IMR-90 (cell line): ENCODE measurements at regions not wholly inside any gene's neighbourhood (a gene's known extent, or its start where the extent isn't known, plus 50 kb on each side); places are given as distances from the start of the nearest gene placed in this dataset.

Source experiments
- ATAC-seq: fragments of 200-7000 bp; cut with Tn5 transposase; 2 replicates; pipeline ENCODE4 v1.9.1; 2020; ENCODE audit warnings: low read depth, mild to moderate bottlenecking, moderate library complexity
- BruUV-seq: library from RNA; stranded (reverse); fragments of 400-500 nt; replicated peaks from 2 replicates; lab custom pipeline; 2021; lab: Mats Ljungman, UMichigan
- CTCF ChIA-PET: fragments of 300-600 bp; formaldehyde crosslinking; extraction: SDS; loops from one replicate; lab custom pipeline; 2021; ENCODE audit warnings: antibody characterized with exemption; lab: Yijun Ruan, JAX
- POLR2A ChIA-PET: fragments of 300-600 bp; sonication (Branson Sonifier 250); formaldehyde crosslinking; loops from one replicate; lab custom pipeline; 2022; ENCODE audit warnings: antibody characterized with exemption; ENCODE audit not compliant: unreplicated experiment; lab: Charles Lee
- DNase-seq: peaks from one replicate; pipeline ENCODE4 v3.0.0; 2013
- H2AFZ ChIP-seq: replicated peaks from 2 replicates; pipeline ENCODE3; 2013; ENCODE audit warnings: low read length, mild to moderate bottlenecking; ENCODE audit not compliant: poor library complexity
- H2AK5ac ChIP-seq: 2 replicates; pipeline ENCODE4 v1.6.1; 2013; ENCODE audit warnings: low read depth, low read length, inconsistent platforms
- H2AK9ac ChIP-seq: replicated peaks from 2 replicates; pipeline ENCODE3; 2013; ENCODE audit warnings: mild to moderate bottlenecking, low read depth, low read length, moderate library complexity; ENCODE audit not compliant: poor library complexity
- H2BK120ac ChIP-seq: 2 replicates; pipeline ENCODE4 v1.6.1; 2013; ENCODE audit warnings: low read depth, low read length, inconsistent platforms
- H2BK15ac ChIP-seq: 3 replicates; pipeline ENCODE4 v1.6.1; 2013; ENCODE audit warnings: low read depth, low read length, inconsistent platforms
- H2BK20ac ChIP-seq: 2 replicates; pipeline ENCODE4 v1.6.1; 2013; ENCODE audit warnings: low read depth, mild to moderate bottlenecking, inconsistent platforms, low read length, moderate library complexity
- H2BK5ac ChIP-seq: 2 replicates; pipeline ENCODE4 v1.6.1; 2013; ENCODE audit warnings: mild to moderate bottlenecking, low read depth, low read length, inconsistent platforms; ENCODE audit not compliant: poor library complexity, severe bottlenecking
- H3K14ac ChIP-seq: replicated peaks from 2 replicates; pipeline ENCODE4 v1.6.1; 2013; ENCODE audit warnings: low read depth, low read length, inconsistent platforms
- H3K18ac ChIP-seq: 2 replicates; pipeline ENCODE4 v1.6.1; 2013; ENCODE audit warnings: low read depth, low read length, control low read depth
- H3K23ac ChIP-seq: 2 replicates; pipeline ENCODE4 v1.6.1; 2013; ENCODE audit warnings: low read depth, low read length, inconsistent platforms
- H3K27ac ChIP-seq: 2 replicates; pipeline ENCODE4 v1.5.1; 2013; ENCODE audit warnings: mild to moderate bottlenecking, control low read depth, low read length; ENCODE audit not compliant: insufficient read depth
- H3K27me3 ChIP-seq: 2 replicates; pipeline ENCODE4 v1.6.1; 2013; ENCODE audit warnings: low read length; ENCODE audit not compliant: control insufficient read depth, insufficient read depth
- H3K36me3 ChIP-seq: 2 replicates; pipeline ENCODE4 v1.6.1; 2013; ENCODE audit warnings: low read length, mixed read lengths; ENCODE audit not compliant: control insufficient read depth, insufficient read depth
- H3K4ac ChIP-seq: 2 replicates; pipeline ENCODE4 v1.6.1; 2013; ENCODE audit warnings: low read depth, low read length, inconsistent platforms
- H3K4me1 ChIP-seq: 2 replicates; pipeline ENCODE4 v1.6.1; 2013; ENCODE audit warnings: low read length, mixed read lengths; ENCODE audit not compliant: control insufficient read depth, insufficient read depth
- H3K4me2 ChIP-seq: 2 replicates; pipeline ENCODE4 v1.6.1; 2013; ENCODE audit warnings: low read depth, mild to moderate bottlenecking, control low read depth, low read length, moderate library complexity
- H3K4me3 ChIP-seq: 2 replicates; pipeline ENCODE4 v1.5.1; 2013; ENCODE audit warnings: low read depth, mild to moderate bottlenecking, control low read depth, low read length, moderate library complexity; ENCODE audit not compliant: insufficient read depth
- H3K56ac ChIP-seq: 2 replicates; pipeline ENCODE4 v1.6.1; 2013; ENCODE audit warnings: low read length, inconsistent platforms; ENCODE audit not compliant: insufficient read depth; ENCODE audit errors: extremely low read depth
- H3K79me1 ChIP-seq, 2 experiments: 2 replicates each; pipeline ENCODE4 v1.6.1; 2013; ENCODE audit warnings: low read length in 2 of 2, inconsistent platforms in 1 of 2, low read depth in 1 of 2
- H3K9ac ChIP-seq: 2 replicates; pipeline ENCODE4 v1.6.1; 2013; ENCODE audit warnings: low read depth, low read length, control low read depth
- H3K9me1 ChIP-seq: 2 replicates; pipeline ENCODE4 v1.6.1; 2013; ENCODE audit warnings: low read length, inconsistent platforms; ENCODE audit not compliant: insufficient read depth
- H3K9me3 ChIP-seq: 2 replicates; pipeline ENCODE4 v1.6.1; 2013; ENCODE audit warnings: low read length; ENCODE audit not compliant: control insufficient read depth, insufficient read depth
- H4K20me1 ChIP-seq: 2 replicates; pipeline ENCODE4 v1.6.1; 2013; ENCODE audit warnings: low read length, inconsistent platforms; ENCODE audit not compliant: insufficient read depth
- H4K5ac ChIP-seq: 2 replicates; pipeline ENCODE4 v1.6.1; 2013; ENCODE audit warnings: mild to moderate bottlenecking, low read depth, low read length, control low read depth
- H4K8ac ChIP-seq, 2 experiments: 2 replicates each; pipeline ENCODE4 v1.6.1; 2013; ENCODE audit warnings: low read depth in 2 of 2, low read length in 2 of 2, control low read depth in 1 of 2, inconsistent platforms in 1 of 2
- H4K91ac ChIP-seq: 2 replicates; pipeline ENCODE4 v1.6.1; 2013; ENCODE audit warnings: low read depth, low read length, inconsistent platforms; ENCODE audit not compliant: insufficient read depth
- BHLHE40 ChIP-seq: fragments of 150-350 bp; IDR thresholded peaks from 2 replicates; pipeline ENCODE4 v1.6.1; 2016; ENCODE audit warnings: mild to moderate bottlenecking, low read depth, low read length
- CEBPB ChIP-seq: IDR thresholded peaks from 2 replicates; pipeline ENCODE4 v1.6.1; 2012; ENCODE audit warnings: low read depth, low read length, improper control_type of control experiment
- CHD1 ChIP-seq: IDR thresholded peaks from 2 replicates; pipeline ENCODE4 v1.6.1; 2012; ENCODE audit warnings: low read depth, low read length, improper control_type of control experiment
- FOS ChIP-seq: fragments of 150-350 bp; IDR thresholded peaks from 2 replicates; pipeline ENCODE4 v1.6.1; 2016; ENCODE audit warnings: low read depth, low read length
- MAFK ChIP-seq: IDR thresholded peaks from 2 replicates; pipeline ENCODE4 v1.6.1; 2012; ENCODE audit warnings: low read depth, low read length, improper control_type of control experiment
- MAZ ChIP-seq: IDR thresholded peaks from 2 replicates; pipeline ENCODE4 v1.6.1; 2012; ENCODE audit warnings: low read depth, mild to moderate bottlenecking, low read length, improper control_type of control experiment, moderate library complexity, borderline replicate concordance
- MXI1 ChIP-seq: IDR thresholded peaks from 2 replicates; pipeline ENCODE4 v1.6.1; 2012; ENCODE audit warnings: low read depth, mild to moderate bottlenecking, low read length, moderate library complexity, borderline replicate concordance
- POLR2A ChIP-seq: IDR thresholded peaks from 2 replicates; pipeline ENCODE4 v1.6.1; 2012; ENCODE audit warnings: mild to moderate bottlenecking, low read depth, low read length
- RAD21 ChIP-seq: IDR thresholded peaks from 2 replicates; pipeline ENCODE4 v1.6.1; 2012; ENCODE audit warnings: low read length, improper control_type of control experiment
- RCOR1 ChIP-seq: IDR thresholded peaks from 2 replicates; pipeline ENCODE4 v1.6.1; 2012; ENCODE audit warnings: mild to moderate bottlenecking, low read length, improper control_type of control experiment; ENCODE audit not compliant: insufficient replicate concordance
- RFX5 ChIP-seq: IDR thresholded peaks from 2 replicates; pipeline ENCODE4 v1.8.0; 2012; ENCODE audit warnings: low read depth, mild to moderate bottlenecking, low read length, moderate library complexity
- SMC3 ChIP-seq: fragments of 150-350 bp; IDR thresholded peaks from 2 replicates; pipeline ENCODE4 v1.6.1; 2016; ENCODE audit warnings: low read depth, mild to moderate bottlenecking, antibody characterized with exemption, low read length, moderate library complexity
- WGBS, 2 experiments: methylation state at CpG; one replicate each; pipeline versions ENCODE4 v1.1.5 to v1.1.7; 2013; ENCODE audit warnings: missing lambda C conversion rate in 2 of 2; ENCODE audit not compliant: insufficient read length in 1 of 2; ENCODE audit errors: extremely low coverage in 2 of 2; 5-methylcytosine and 5-hydroxymethylcytosine counted together
- dilution Hi-C: fragments of 300-500 bp; cut with HindIII; formaldehyde crosslinking; loops from one replicate; pipeline ENCODE4 v1.14.3; 2018; ENCODE audit warnings: low sequenced_read_pairs; ENCODE audit not compliant: unreplicated experiment
- in situ Hi-C: fragments of 300-500 bp; cut with MboI; formaldehyde crosslinking; loops from 3 replicates; pipeline ENCODE4 v1.14.3; 2019; ENCODE audit warnings: low sequenced_read_pairs, inconsistent platforms, mixed read lengths
- intact Hi-C: fragments of 100-400 bp; cut with micrococcal nuclease; formaldehyde crosslinking; loops from 2 replicates; pipeline ENCODE4 v1.10.0; 2022
- TF ChIP-seq, protein P1 (sequence below): fragments of 150-350 bp; IDR thresholded peaks from 2 replicates; pipeline ENCODE4 v1.6.1; 2016; ENCODE audit warnings: low read depth, mild to moderate bottlenecking, low read length, moderate library complexity, borderline replicate concordance
- TF ChIP-seq, protein P2 (sequence below): fragments of 150-350 bp; IDR thresholded peaks from 2 replicates; pipeline ENCODE4 v1.6.1; 2017; ENCODE audit warnings: mild to moderate bottlenecking, antibody characterized with exemption, low read length, low read depth

DNA sequence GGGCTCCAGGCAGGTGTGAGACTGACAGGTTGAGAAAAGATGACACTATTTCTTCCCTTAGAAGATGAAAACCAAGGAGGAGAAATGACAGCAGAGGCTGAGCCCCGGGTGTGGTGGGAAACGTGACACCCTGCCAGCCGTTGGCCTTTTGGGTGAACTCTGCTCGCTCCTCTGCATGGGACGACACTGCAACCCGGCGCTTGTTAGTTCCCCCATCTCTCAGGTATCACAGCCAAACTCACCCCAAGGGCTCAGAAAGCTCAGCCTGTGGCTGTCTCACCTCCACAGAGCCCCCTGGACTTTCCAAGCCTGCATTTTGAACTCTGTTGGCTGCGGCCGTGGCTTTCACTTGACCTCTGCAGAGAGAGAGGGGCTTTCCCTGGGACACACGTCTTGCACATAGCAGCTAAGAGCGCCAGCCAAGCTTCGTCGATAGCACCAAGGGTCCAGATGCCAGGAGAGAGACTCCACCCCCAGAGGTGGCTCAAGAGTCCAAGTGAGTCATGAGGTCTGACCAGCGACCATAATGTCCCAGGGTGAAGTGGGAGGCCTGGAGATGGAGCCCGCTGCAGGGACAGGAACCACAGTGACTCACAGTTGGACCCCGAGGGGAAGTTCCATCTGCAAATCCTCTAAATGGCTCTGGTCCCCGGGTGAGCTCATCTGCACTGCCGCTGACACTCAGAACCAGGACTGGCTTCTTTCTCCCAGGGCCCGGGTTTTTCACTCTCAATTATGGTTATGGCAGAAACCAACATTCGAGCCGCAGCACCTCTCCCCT is 301.9 kb downstream of the SOX9 start:
- no peak overlapping the region for H3K9ac ChIP-seq
- intact Hi-C loops (loop anchor here (10.0 kb wide), 1 partner anchor 88 kb away; no protein-coding TSS in a partner anchor), in situ Hi-C loops (no loop called here)

More for the DNA sequence above, 301.9 kb downstream of the SOX9 start:
- Histone ChIP-seq H3K27me3 (no peaks in the 10 kb centered on the region), H3K36me3 (no peaks in the 10 kb centered on the region), H3K4me3 (no peak overlapping the region), H3K27ac (peak overlapping the region; percentile 42), H3K79me1 (peaks cover 10 to 64% of the 10 kb centered on the region in 2 experiments), H4K91ac (peak overlapping the region; percentile 88), H2BK20ac (peak overlapping the region; percentile 83), H3K4me2 (peak overlapping the region; percentile 3; the same call in 1 of the 2 replicates), H4K8ac (peak overlapping the region; percentile 37 to 64), H2AK5ac (peak overlapping the region; percentile 88), H2AK9ac (peak overlapping the region; percentile 51), H3K4me1 (peaks cover 23% of the 10 kb centered on the region), H3K23ac (peak overlapping the region; percentile 85; the same call in 1 of the 2 replicates), H3K56ac (no peak overlapping the region), H3K4ac (peak overlapping the region; percentile 78), H4K5ac (no peak overlapping the region), H3K18ac (peak overlapping the region; percentile 27; the same call in 1 of the 2 replicates), H2BK15ac (peak overlapping the region; percentile 72), H3K9me3 (peaks cover 4% of the 10 kb centered on the region), H2BK5ac (peak overlapping the region; percentile 81), H3K14ac (peak overlapping the region; percentile 85), H3K9me1 (peaks cover 31% of the 10 kb centered on the region), H2AFZ (peak overlapping the region; percentile 80), H2BK120ac (peak overlapping the region; percentile 66), H4K20me1 (no peaks in the 10 kb centered on the region)
- WGBS, 2 experiments, result 24% methylated on average over 9 of the region's 21 CpGs; no CpG with 5 or more reads in 1 of the 2 experiments
- dilution Hi-C loops, result no loop called here
- ChIA-PET CTCF (interaction anchor here (0.7 to 1.0 kb wide), 3 partner anchors 16 to 117 kb away, joined by 3 to 4 read pairs (median 3); no protein-coding TSS in a partner anchor), POLR2A (no interaction called here)
- peak; percentile 92 for DNase-seq
- ATAC-seq, result peak; percentile 80
- TF ChIP-seq POLR2A (no peak), BHLHE40 (peak; percentile 2; the same call in 1 of the 2 replicates), CHD1 (no peak), MAZ (no peak), RCOR1 (no peak), MXI1 (no peak), SMC3 (peak; percentile 12; the same call in 1 of the 2 replicates), MAFK (no peak), FOS (peak; percentile 92), CEBPB (peak; percentile 74), RFX5 (no peak), RAD21 (peak; percentile 31; the same call in 1 of the 2 replicates)
- TF ChIP-seq, protein P1, sequence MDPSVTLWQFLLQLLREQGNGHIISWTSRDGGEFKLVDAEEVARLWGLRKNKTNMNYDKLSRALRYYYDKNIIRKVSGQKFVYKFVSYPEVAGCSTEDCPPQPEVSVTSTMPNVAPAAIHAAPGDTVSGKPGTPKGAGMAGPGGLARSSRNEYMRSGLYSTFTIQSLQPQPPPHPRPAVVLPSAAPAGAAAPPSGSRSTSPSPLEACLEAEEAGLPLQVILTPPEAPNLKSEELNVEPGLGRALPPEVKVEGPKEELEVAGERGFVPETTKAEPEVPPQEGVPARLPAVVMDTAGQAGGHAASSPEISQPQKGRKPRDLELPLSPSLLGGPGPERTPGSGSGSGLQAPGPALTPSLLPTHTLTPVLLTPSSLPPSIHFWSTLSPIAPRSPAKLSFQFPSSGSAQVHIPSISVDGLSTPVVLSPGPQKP, result no peak
- TF ChIP-seq, protein P2, sequence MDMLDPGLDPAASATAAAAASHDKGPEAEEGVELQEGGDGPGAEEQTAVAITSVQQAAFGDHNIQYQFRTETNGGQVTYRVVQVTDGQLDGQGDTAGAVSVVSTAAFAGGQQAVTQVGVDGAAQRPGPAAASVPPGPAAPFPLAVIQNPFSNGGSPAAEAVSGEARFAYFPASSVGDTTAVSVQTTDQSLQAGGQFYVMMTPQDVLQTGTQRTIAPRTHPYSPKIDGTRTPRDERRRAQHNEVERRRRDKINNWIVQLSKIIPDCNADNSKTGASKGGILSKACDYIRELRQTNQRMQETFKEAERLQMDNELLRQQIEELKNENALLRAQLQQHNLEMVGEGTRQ, result no peak
- BruUV-seq, result no TSS peak
